K562 (cell line): ENCODE measurements at regions not wholly inside any gene's neighbourhood (a gene's known extent, or its start where the extent isn't known, plus 50 kb on each side); places are given as distances from the start of the nearest gene placed in this dataset.
A peak's percentile ranks its signal among the peaks of the same experiment; 100 is the strongest.

ENCODE experiments used
- CLOCK ChIP-seq: fragments of 250-450 bp; sonication (Bioruptor Pico); IDR thresholded peaks from 2 replicates; pipeline ENCODE4 v1.4.0; 2020; ENCODE audit warnings: mild to moderate bottlenecking, moderate library complexity, borderline replicate concordance
- E2F4 ChIP-seq: sonication (generic); formaldehyde crosslinking; IDR thresholded peaks from 2 replicates; pipeline ENCODE4 v1.8.0; 2022; ENCODE audit warnings: mild to moderate bottlenecking, low read depth, missing genetic modification reagents
- ELF2 ChIP-seq: fragments of 250-450 bp; sonication (Bioruptor Pico); IDR thresholded peaks from 2 replicates; pipeline ENCODE4 v1.5.0; 2021; ENCODE audit warnings: mild to moderate bottlenecking
- ETV5 ChIP-seq: sonication (generic); formaldehyde crosslinking; IDR thresholded peaks from 2 replicates; pipeline ENCODE4 v1.4.0; 2020; ENCODE audit warnings: low read depth, mild to moderate bottlenecking, missing genetic modification reagents
- LCOR ChIP-seq: sonication (generic); formaldehyde crosslinking; IDR thresholded peaks from 2 replicates; pipeline ENCODE4 v1.8.0; 2022; ENCODE audit warnings: mild to moderate bottlenecking, missing genetic modification reagents
- MCM3 ChIP-seq: fragments of 450-650 bp; IDR thresholded peaks from 2 replicates; pipeline ENCODE4 v1.6.1; 2016
- MEF2A ChIP-seq: IDR thresholded peaks from 2 replicates; pipeline ENCODE4 v1.6.1; 2011; ENCODE audit warnings: low read depth, mild to moderate bottlenecking, low read length, moderate library complexity; ENCODE audit not compliant: control insufficient read depth
- MTA3 ChIP-seq: fragments of 450-650 bp; formaldehyde crosslinking; IDR thresholded peaks from 2 replicates; pipeline ENCODE4 v1.6.1; 2017; ENCODE audit warnings: mild to moderate bottlenecking, borderline replicate concordance
- NRF1 ChIP-seq, 2 experiments: fragments of 450-650 bp; IDR thresholded peaks in 1 of 2; conservative IDR thresholded peaks in 1 of 2; 2 replicates each; pipeline ENCODE4 v1.6.1; 2014; ENCODE audit warnings: mild to moderate bottlenecking in 2 of 2
- PHB2 ChIP-seq: fragments of 450-650 bp; IDR thresholded peaks from 2 replicates; pipeline ENCODE4 v1.6.1; 2017; ENCODE audit warnings: low read depth
- PKNOX1 ChIP-seq: fragments of 450-650 bp; IDR thresholded peaks from 2 replicates; pipeline ENCODE4 v1.6.1; 2016
- POLR2H ChIP-seq: IDR thresholded peaks from 2 replicates; pipeline ENCODE4 v1.6.1; 2016; ENCODE audit warnings: missing genetic modification characterization, low read depth, mild to moderate bottlenecking, control low read depth, missing compliant biosample characterization, moderate library complexity
- RBM39 ChIP-seq: fragments of 200-400 bp; formaldehyde crosslinking; optimal IDR thresholded peaks from 2 replicates; pipeline ENCODE3; 2018; ENCODE audit warnings: low read depth, low read length
- SMARCA5 ChIP-seq: fragments of 450-650 bp; IDR thresholded peaks from 2 replicates; pipeline ENCODE4 v1.6.1; 2016
- SMARCC2 ChIP-seq: fragments of 450-650 bp; IDR thresholded peaks from 2 replicates; pipeline ENCODE4 v1.6.1; 2017; ENCODE audit warnings: antibody characterized with exemption, moderate library complexity, mild to moderate bottlenecking, low read depth
- XRCC5 ChIP-seq: fragments of 200-400 bp; formaldehyde crosslinking; IDR thresholded peaks from 2 replicates; pipeline ENCODE4 v1.6.1; 2017; ENCODE audit warnings: low read depth, mild to moderate bottlenecking, low read length
- YY1 ChIP-seq, 3 experiments: IDR thresholded peaks; 2 replicates each; pipeline ENCODE4 v1.6.1; 2011; ENCODE audit warnings: low read length in 2 of 3, mild to moderate bottlenecking in 2 of 3, moderate library complexity in 2 of 3, borderline replicate concordance in 1 of 3, control low read depth in 1 of 3, low read depth in 1 of 3; ENCODE audit not compliant: insufficient read depth in 3 of 3, insufficient replicate concordance in 2 of 3, control insufficient read depth in 1 of 3, insufficient read length in 1 of 3; ENCODE audit errors: extremely low read depth in 1 of 3
- ZBED1 ChIP-seq: IDR thresholded peaks from 2 replicates; pipeline ENCODE4 v1.6.1; 2014
- ZC3H8 ChIP-seq: fragments of 450-650 bp; IDR thresholded peaks from 2 replicates; pipeline ENCODE4 v1.6.1; 2017
- ZNF449 ChIP-seq: fragments of 250-450 bp; sonication (Bioruptor Pico); IDR thresholded peaks from 2 replicates; pipeline ENCODE4 v1.8.0; 2022; ENCODE audit warnings: moderate library complexity, mild to moderate bottlenecking, inconsistent platforms
- ZNF551 ChIP-seq: fragments of 250-450 bp; sonication (Bioruptor Pico); IDR thresholded peaks from 2 replicates; pipeline ENCODE4 v1.5.0; 2021; ENCODE audit warnings: mild to moderate bottlenecking, moderate library complexity
- ZNF77 ChIP-seq: fragments of 250-450 bp; sonication (Bioruptor Pico); IDR thresholded peaks from 2 replicates; pipeline ENCODE4 v1.5.0; 2020
- ZNF780A ChIP-seq: fragments of 250-450 bp; sonication (Bioruptor Pico); IDR thresholded peaks from 2 replicates; pipeline ENCODE4 v1.5.0; 2021; ENCODE audit warnings: mild to moderate bottlenecking

- TF ChIP-seq MEF2A = peak; percentile 80
- no peak for TF ChIP-seq MCM3
- no peak for TF ChIP-seq XRCC5
- peak; percentile 67; the same call in 1 of the 2 replicates for TF ChIP-seq MTA3
- peak in 1 of 3 experiments; percentile 69 for TF ChIP-seq YY1 (IDR thresholded peaks at IDR 0.05; ENCODE audit: borderline replicate concordance in 1 of 3, control insufficient read depth in 1 of 3, extremely low read depth in 1 of 3, insufficient read depth in 3 of 3, insufficient read length in 1 of 3, insufficient replicate concordance in 2 of 3, low read depth in 1 of 3, low read length in 2 of 3)
- TF ChIP-seq SMARCA5 = peak; percentile 47; the same call in 1 of the 2 replicates
- TF ChIP-seq PKNOX1 = peak; percentile 25; the same call in 1 of the 2 replicates
- TF ChIP-seq POLR2H (tag) = peak; percentile 46; the same call in 1 of the 2 replicates
- peak; percentile 86 for TF ChIP-seq SMARCC2
- no peak for TF ChIP-seq ZBED1
- no peak for TF ChIP-seq ZNF551 (CRISPR knock-in tag)
- TF ChIP-seq E2F4 (CRISPR knock-in tag) = no peak
- no peak for TF ChIP-seq ZNF449 (CRISPR knock-in tag)
- TF ChIP-seq ZNF780A = no peak
- TF ChIP-seq ETV5 = peak; percentile 51; the same call in 1 of the 2 replicates
- no peak for TF ChIP-seq NRF1 (conservative IDR thresholded peaks at IDR 0.05 in 1 of 2, IDR thresholded peaks at IDR 0.05 in 1 of 2)
- TF ChIP-seq ZNF77 (CRISPR knock-in tag) = no peak
- peak; percentile 89 for TF ChIP-seq LCOR (CRISPR knock-in tag)
- TF ChIP-seq RBM39 = no peak
- no peak for TF ChIP-seq ELF2
- 0 out of 2 replicates have a peak, but pooled peaks have one; percentile 8 for TF ChIP-seq ZC3H8
- no peak for TF ChIP-seq PHB2
- TF ChIP-seq CLOCK = no peak
Observed at GRCh38 chr17:62172492-62173291, 107.6 kb upstream of the MED13 start (continued).
